HG02885 (cell line): ENCODE measurements at regions not wholly inside any gene's neighbourhood (a gene's known extent, or its start where the extent isn't known, plus 50 kb on each side); places are given as distances from the start of the nearest gene placed in this dataset.

Experiments
- ATAC-seq: cut with Tn5 transposase; IDR thresholded peaks from one replicate; pipeline ENCODE4 v1.9.1; 2021; ENCODE audit warnings: mild to moderate bottlenecking; ENCODE audit not compliant: unreplicated experiment, poor library complexity

GRCh38 chr5:34604119-34604675 lies 51.9 kb upstream of the RAI14 start:
- ATAC-seq = no peak

GRCh38 chr5:34606101-34606500 lies 50.0 kb upstream of the RAI14 start:
- ATAC-seq = no peak
